ENCODE measurements at regions not wholly inside any gene's neighbourhood (a gene's known extent, or its start where the extent isn't known, plus 50 kb on each side); places are given as distances from the start of the nearest gene placed in this dataset.

DNA sequence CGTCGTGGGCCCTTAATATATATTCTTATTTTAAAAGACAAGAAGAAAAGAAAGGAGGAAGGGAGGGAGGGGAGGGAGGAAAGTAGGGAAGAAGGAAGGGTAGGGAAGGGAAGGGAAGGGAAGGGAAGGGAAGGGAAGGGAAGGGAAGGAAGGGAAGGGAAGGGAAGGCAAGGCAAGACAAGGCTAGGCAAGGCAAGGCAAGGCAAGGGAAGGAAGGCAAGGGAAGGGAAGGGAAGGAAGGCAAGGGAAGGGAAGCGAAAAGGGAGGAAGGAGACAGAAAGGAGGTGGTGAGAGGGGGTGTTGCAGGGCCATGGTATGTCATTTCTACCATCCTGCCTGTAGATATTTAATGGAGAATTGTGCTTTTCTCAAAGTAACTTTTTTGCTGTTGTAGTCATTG lies 83.9 kb upstream of the BTBD3 start:
- no CpG with 5 or more reads among the region's 3 CpGs for WGBS, 2 donors (ENCODE audit: extremely low coverage in 2 of 2, insufficient read length in 2 of 2, insufficient replicate concordance in 1 of 2)
- no peak overlapping the region for H2BK15ac ChIP-seq (ENCODE audit: low read length)

DNA sequence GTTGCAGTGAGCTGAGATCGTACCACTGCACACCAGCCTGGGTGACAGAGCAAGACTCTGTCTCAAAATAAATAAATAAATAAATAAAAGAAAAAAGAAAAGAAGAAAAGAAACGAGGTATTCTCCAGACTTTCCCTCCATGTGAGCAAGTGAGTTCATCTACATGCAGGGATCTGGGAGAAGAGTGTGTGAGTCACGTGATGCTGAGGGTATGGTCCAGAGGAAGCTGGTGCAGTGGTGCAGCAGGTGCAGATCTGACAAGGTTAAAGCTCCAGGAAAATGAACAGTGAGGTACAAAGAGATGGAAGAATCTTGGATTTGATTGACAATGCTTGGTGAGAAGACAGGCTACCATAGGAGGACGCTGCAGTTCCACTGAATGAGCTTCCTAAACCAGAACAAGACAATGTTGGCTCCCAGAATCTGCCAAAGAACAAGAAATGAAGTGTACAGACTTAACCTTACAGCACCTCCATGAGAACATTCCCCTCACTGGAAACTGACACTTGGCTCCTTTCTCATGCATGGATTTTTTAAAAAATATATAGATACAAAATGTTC lies 79.5 kb upstream of the BTBD3 start:
- Histone ChIP-seq H2BK12ac (ENCODE audit: low read length) (no peak overlapping the region), H2BK5ac (ENCODE audit: low read length) (no peak overlapping the region), H4K8ac (ENCODE audit: low read depth, low read length) (no peak overlapping the region), H2BK120ac (ENCODE audit: low read depth, low read length) (no peak overlapping the region), H3K27ac (replicated peaks; ENCODE audit: low read length) (no peak overlapping the region), H3K36me3 (replicated peaks in 1 of 2; ENCODE audit: control insufficient read depth in 2 of 2, insufficient read depth in 2 of 2, low read length in 2 of 2) (no peaks in the 10 kb centered on the region), H3K79me1 (ENCODE audit: low read depth, low read length) (no peaks in the 10 kb centered on the region), H3K14ac (ENCODE audit: low read length) (no peak overlapping the region), H4K91ac (ENCODE audit: low read depth, low read length, poor library complexity) (no peak overlapping the region), H3K9me3 (replicated peaks in 1 of 2; ENCODE audit: control insufficient read depth in 2 of 2, insufficient read depth in 1 of 2, low read depth in 1 of 2, low read length in 2 of 2) (no peaks in the 10 kb centered on the region), H3K4me3 (ENCODE audit: low read length in 2 of 2) (no peak overlapping the region), H3K9ac (ENCODE audit: low read depth, low read length, poor library complexity) (no peak overlapping the region), H2AK5ac (ENCODE audit: low read depth, low read length) (no peak overlapping the region), H2BK15ac (ENCODE audit: low read length) (no peak overlapping the region), H3K4ac (ENCODE audit: low read length) (no peak overlapping the region), H3K18ac (ENCODE audit: low read length) (no peak overlapping the region), H3K4me1 (ENCODE audit: control insufficient read depth in 2 of 2, insufficient read depth in 1 of 2, low read depth in 1 of 2, low read length in 2 of 2) (no peaks in the 10 kb centered on the region), H3K4me2 (ENCODE audit: insufficient read depth, low read length, poor library complexity, severe bottlenecking) (no peak overlapping the region), H2AFZ (ENCODE audit: low read length) (no peak overlapping the region), H3K23ac (ENCODE audit: low read depth, low read length, poor library complexity) (no peak overlapping the region), H3K27me3 (ENCODE audit: control insufficient read depth in 3 of 3, insufficient read depth in 3 of 3, low read depth in 1 of 3, low read length in 3 of 3) (no peaks in the 10 kb centered on the region)
- no peak for DNase-seq (ENCODE audit: low spot score)
- WGBS, 2 donors (ENCODE audit: extremely low coverage in 2 of 2, insufficient read length in 2 of 2, insufficient replicate concordance in 1 of 2): no CpG with 5 or more reads among the region's 4 CpGs

More for the DNA sequence above, 83.9 kb upstream of the BTBD3 start:
- Histone ChIP-seq H3K27me3 (ENCODE audit: control insufficient read depth in 3 of 3, insufficient read depth in 3 of 3, low read depth in 1 of 3, low read length in 3 of 3) (no peaks in the 10 kb centered on the region), H2BK12ac (ENCODE audit: low read length) (no peak overlapping the region), H4K91ac (ENCODE audit: low read depth, low read length, poor library complexity) (no peak overlapping the region), H2BK120ac (ENCODE audit: low read depth, low read length) (no peak overlapping the region), H3K4me1 (ENCODE audit: control insufficient read depth in 2 of 2, insufficient read depth in 1 of 2, low read depth in 1 of 2, low read length in 2 of 2) (no peaks in the 10 kb centered on the region), H3K23ac (ENCODE audit: low read depth, low read length, poor library complexity) (no peak overlapping the region), H3K4ac (ENCODE audit: low read length) (no peak overlapping the region), H3K9ac (ENCODE audit: low read depth, low read length, poor library complexity) (no peak overlapping the region), H2AK5ac (ENCODE audit: low read depth, low read length) (no peak overlapping the region), H2AFZ (ENCODE audit: low read length) (no peak overlapping the region), H3K4me3 (ENCODE audit: low read length in 2 of 2) (no peak overlapping the region), H3K79me1 (ENCODE audit: low read depth, low read length) (no peaks in the 10 kb centered on the region), H4K8ac (ENCODE audit: low read depth, low read length) (no peak overlapping the region), H3K27ac (replicated peaks; ENCODE audit: low read length) (no peak overlapping the region), H3K4me2 (ENCODE audit: insufficient read depth, low read length, poor library complexity, severe bottlenecking) (no peak overlapping the region), H3K18ac (ENCODE audit: low read length) (no peak overlapping the region), H3K14ac (ENCODE audit: low read length) (no peak overlapping the region), H3K36me3 (replicated peaks in 1 of 2; ENCODE audit: control insufficient read depth in 2 of 2, insufficient read depth in 2 of 2, low read length in 2 of 2) (no peaks in the 10 kb centered on the region), H2BK5ac (ENCODE audit: low read length) (no peak overlapping the region), H3K9me3 (replicated peaks in 1 of 2; ENCODE audit: control insufficient read depth in 2 of 2, insufficient read depth in 1 of 2, low read depth in 1 of 2, low read length in 2 of 2) (no peaks in the 10 kb centered on the region)
- DNase-seq (ENCODE audit: low spot score): no peak

DNA sequence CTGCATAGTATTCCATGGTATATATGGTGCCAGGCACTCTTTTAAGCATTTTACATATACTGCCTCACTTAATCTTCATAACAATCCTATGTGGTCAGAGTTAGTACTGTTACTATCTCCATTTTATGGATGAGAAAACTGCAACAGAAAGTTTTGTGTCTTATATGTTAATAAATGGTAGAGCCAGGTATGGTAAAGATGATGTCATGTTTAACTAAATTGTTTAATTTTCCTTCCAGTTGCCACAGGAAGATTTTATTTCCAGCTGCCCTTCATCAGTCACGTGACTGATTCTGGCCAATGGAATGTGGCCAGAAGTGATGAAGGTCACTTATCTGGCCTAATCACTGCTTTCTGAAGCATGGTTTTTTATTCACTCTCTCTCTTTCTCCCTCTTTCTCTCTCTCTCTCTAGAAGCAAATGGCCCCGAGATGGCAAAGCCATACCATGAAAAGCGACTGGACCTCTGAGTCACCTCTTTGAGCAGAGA lies 75.7 kb upstream of the BTBD3 start:
- Histone ChIP-seq H2AK5ac (ENCODE audit: low read depth, low read length) (no peak overlapping the region), H3K36me3 (replicated peaks in 1 of 2; ENCODE audit: control insufficient read depth in 2 of 2, insufficient read depth in 2 of 2, low read length in 2 of 2) (no peaks in the 10 kb centered on the region), H3K4me3 (ENCODE audit: low read length in 2 of 2) (no peak overlapping the region), H3K4me1 (ENCODE audit: control insufficient read depth in 2 of 2, insufficient read depth in 1 of 2, low read depth in 1 of 2, low read length in 2 of 2) (no peaks in the 10 kb centered on the region), H2BK12ac (ENCODE audit: low read length) (no peak overlapping the region), H3K27ac (replicated peaks; ENCODE audit: low read length) (no peak overlapping the region), H3K9me3 (replicated peaks in 1 of 2; ENCODE audit: control insufficient read depth in 2 of 2, insufficient read depth in 1 of 2, low read depth in 1 of 2, low read length in 2 of 2) (no peaks in the 10 kb centered on the region), H4K8ac (ENCODE audit: low read depth, low read length) (no peak overlapping the region), H3K4ac (ENCODE audit: low read length) (no peak overlapping the region), H3K4me2 (ENCODE audit: insufficient read depth, low read length, poor library complexity, severe bottlenecking) (no peak overlapping the region), H4K91ac (ENCODE audit: low read depth, low read length, poor library complexity) (no peak overlapping the region), H3K14ac (ENCODE audit: low read length) (no peak overlapping the region), H2BK15ac (ENCODE audit: low read length) (no peak overlapping the region), H2AFZ (ENCODE audit: low read length) (no peak overlapping the region), H2BK120ac (ENCODE audit: low read depth, low read length) (no peak overlapping the region), H3K27me3 (ENCODE audit: control insufficient read depth in 3 of 3, insufficient read depth in 3 of 3, low read depth in 1 of 3, low read length in 3 of 3) (no peaks in the 10 kb centered on the region), H3K9ac (ENCODE audit: low read depth, low read length, poor library complexity) (no peak overlapping the region), H2BK5ac (ENCODE audit: low read length) (no peak overlapping the region), H3K79me1 (ENCODE audit: low read depth, low read length) (no peaks in the 10 kb centered on the region), H3K18ac (ENCODE audit: low read length) (no peak overlapping the region), H3K23ac (ENCODE audit: low read depth, low read length, poor library complexity) (no peak overlapping the region)
- WGBS, 2 donors (ENCODE audit: extremely low coverage in 2 of 2, insufficient read length in 2 of 2, insufficient replicate concordance in 1 of 2): no CpG with 5 or more reads among the region's 3 CpGs
- DNase-seq (ENCODE audit: low spot score): no peak

DNA sequence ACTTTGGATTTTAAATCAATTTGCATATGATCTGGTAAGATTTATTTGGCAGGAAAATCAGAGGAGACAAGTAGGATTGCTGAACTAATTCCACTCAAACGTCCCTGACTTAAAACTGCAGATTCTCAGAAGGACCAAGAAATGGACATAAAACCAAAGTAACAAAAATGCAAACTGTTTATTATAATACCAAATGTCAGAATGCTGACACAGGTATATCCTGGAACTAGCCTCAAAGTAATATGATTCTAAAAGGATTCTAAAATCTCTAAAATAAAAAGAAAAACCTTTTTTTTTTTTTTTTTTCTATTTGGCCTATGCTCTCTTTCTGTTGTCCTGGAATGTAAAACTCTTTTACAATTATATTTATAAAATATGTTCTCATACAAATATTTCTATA lies 74.4 kb upstream of the BTBD3 start:
- H2BK12ac ChIP-seq (ENCODE audit: low read length): no peak overlapping the region
- no peak overlapping the region for H3K4me2 ChIP-seq (ENCODE audit: insufficient read depth, low read length, poor library complexity, severe bottlenecking)
- H2BK5ac ChIP-seq (ENCODE audit: low read length): no peak overlapping the region
- no peaks in the 10 kb centered on the region for H3K36me3 ChIP-seq (replicated peaks in 1 of 2; ENCODE audit: control insufficient read depth in 2 of 2, insufficient read depth in 2 of 2, low read length in 2 of 2)
- no peak overlapping the region for H2BK120ac ChIP-seq (ENCODE audit: low read depth, low read length)
- H3K27me3 ChIP-seq (ENCODE audit: control insufficient read depth in 3 of 3, insufficient read depth in 3 of 3, low read depth in 1 of 3, low read length in 3 of 3): no peaks in the 10 kb centered on the region
- no peak for DNase-seq (ENCODE audit: low spot score)
- no peak overlapping the region for H3K23ac ChIP-seq (ENCODE audit: low read depth, low read length, poor library complexity)
- H3K14ac ChIP-seq (ENCODE audit: low read length): no peak overlapping the region
- H3K4ac ChIP-seq (ENCODE audit: low read length): no peak overlapping the region
- no peak overlapping the region for H4K8ac ChIP-seq (ENCODE audit: low read depth, low read length)
- H4K91ac ChIP-seq (ENCODE audit: low read depth, low read length, poor library complexity): no peak overlapping the region
- H3K18ac ChIP-seq (ENCODE audit: low read length): no peak overlapping the region
- H3K27ac ChIP-seq (replicated peaks; ENCODE audit: low read length): no peak overlapping the region
- H3K4me1 ChIP-seq (ENCODE audit: control insufficient read depth in 2 of 2, insufficient read depth in 1 of 2, low read depth in 1 of 2, low read length in 2 of 2): no peaks in the 10 kb centered on the region
- H2AFZ ChIP-seq (ENCODE audit: low read length): no peak overlapping the region
- no CpG with 5 or more reads among the region's 1 CpG for WGBS, 2 donors (ENCODE audit: extremely low coverage in 2 of 2, insufficient read length in 2 of 2, insufficient replicate concordance in 1 of 2)
- no peaks in the 10 kb centered on the region for H3K9me3 ChIP-seq (replicated peaks in 1 of 2; ENCODE audit: control insufficient read depth in 2 of 2, insufficient read depth in 1 of 2, low read depth in 1 of 2, low read length in 2 of 2)
- H2BK15ac ChIP-seq (ENCODE audit: low read length): no peak overlapping the region
- H3K79me1 ChIP-seq (ENCODE audit: low read depth, low read length): no peaks in the 10 kb centered on the region
- no peak overlapping the region for H3K4me3 ChIP-seq (ENCODE audit: low read length in 2 of 2)
- H2AK5ac ChIP-seq (ENCODE audit: low read depth, low read length): no peak overlapping the region
- no peak overlapping the region for H3K9ac ChIP-seq (ENCODE audit: low read depth, low read length, poor library complexity)

Data from neuronal stem cell (in vitro differentiated cells).